ENCODE measurements at regions not wholly inside any gene's neighbourhood (a gene's known extent, or its start where the extent isn't known, plus 50 kb on each side); places are given as distances from the start of the nearest gene placed in this dataset.

DNA sequence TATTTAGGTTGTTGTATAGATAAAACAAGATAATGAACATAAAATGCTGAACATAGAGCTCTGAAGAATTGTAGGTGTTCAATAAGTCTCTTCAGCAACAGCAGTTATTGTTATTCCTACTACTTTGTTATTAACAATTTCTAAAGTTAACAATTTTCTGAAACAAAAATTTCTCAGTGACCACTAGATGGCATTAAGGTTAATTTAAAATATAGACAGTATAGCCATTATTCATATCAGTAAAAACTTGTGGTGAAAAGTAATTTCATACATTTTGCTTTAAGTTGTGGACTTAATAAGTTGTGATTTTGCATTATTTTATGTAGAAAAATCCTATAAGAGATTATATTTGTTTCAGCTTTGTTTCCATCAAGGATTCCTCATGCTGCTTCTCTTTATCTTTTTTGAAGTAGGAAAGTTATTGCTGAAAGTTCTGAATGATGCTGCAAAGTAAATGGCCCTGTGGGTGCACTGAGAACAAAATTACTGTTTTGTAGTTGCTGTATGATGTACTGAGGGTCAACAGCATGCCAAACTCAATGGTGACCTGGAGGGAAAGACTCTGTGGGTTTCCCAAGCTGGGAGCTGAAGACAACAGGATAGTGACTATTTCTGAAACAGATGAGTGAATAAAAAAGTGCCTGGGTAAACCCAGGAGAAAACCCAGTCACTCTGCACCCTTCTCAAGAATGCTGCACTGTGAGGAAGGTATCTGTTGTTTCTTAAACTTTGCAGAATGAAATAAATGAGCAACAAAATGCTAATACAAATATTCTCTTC is 253.6 kb downstream of the KIF20B start:
- no peak for DNase-seq
- Histone ChIP-seq H3K9me2 (replicated peaks; ENCODE audit: insufficient read depth, low read length) (no peaks in the 10 kb centered on the region), H3K4me1 (ENCODE audit: low read length) (no peaks in the 10 kb centered on the region), H3K27ac (ENCODE audit: low read length) (no peak overlapping the region), H2AFZ (ENCODE audit: low read length) (no peak overlapping the region), H3K79me2 (ENCODE audit: low read length) (no peaks in the 10 kb centered on the region), H3K27me3 (replicated peaks; ENCODE audit: insufficient read depth, low read length) (no peaks in the 10 kb centered on the region), H3K9me3 (replicated peaks; ENCODE audit: insufficient read depth, low read length) (no peaks in the 10 kb centered on the region), H3K4me3 (ENCODE audit: low read length) (no peak overlapping the region), H3F3A (ENCODE audit: insufficient read depth, low read length) (no peaks in the 10 kb centered on the region), H4K20me1 (ENCODE audit: insufficient read depth, low read length) (no peaks in the 10 kb centered on the region), H3K36me3 (replicated peaks; ENCODE audit: insufficient read depth, low read length) (no peaks in the 10 kb centered on the region), H3K9ac (ENCODE audit: low read length) (no peak overlapping the region), H3K4me2 (ENCODE audit: low read depth, low read length) (no peak overlapping the region)
- TF ChIP-seq EZH2 (optimal IDR thresholded peaks at IDR 0.05; ENCODE audit: low read depth, low read length): no peak
- TF ChIP-seq, protein P1, sequence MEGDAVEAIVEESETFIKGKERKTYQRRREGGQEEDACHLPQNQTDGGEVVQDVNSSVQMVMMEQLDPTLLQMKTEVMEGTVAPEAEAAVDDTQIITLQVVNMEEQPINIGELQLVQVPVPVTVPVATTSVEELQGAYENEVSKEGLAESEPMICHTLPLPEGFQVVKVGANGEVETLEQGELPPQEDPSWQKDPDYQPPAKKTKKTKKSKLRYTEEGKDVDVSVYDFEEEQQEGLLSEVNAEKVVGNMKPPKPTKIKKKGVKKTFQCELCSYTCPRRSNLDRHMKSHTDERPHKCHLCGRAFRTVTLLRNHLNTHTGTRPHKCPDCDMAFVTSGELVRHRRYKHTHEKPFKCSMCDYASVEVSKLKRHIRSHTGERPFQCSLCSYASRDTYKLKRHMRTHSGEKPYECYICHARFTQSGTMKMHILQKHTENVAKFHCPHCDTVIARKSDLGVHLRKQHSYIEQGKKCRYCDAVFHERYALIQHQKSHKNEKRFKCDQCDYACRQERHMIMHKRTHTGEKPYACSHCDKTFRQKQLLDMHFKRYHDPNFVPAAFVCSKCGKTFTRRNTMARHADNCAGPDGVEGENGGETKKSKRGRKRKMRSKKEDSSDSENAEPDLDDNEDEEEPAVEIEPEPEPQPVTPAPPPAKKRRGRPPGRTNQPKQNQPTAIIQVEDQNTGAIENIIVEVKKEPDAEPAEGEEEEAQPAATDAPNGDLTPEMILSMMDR (IDR thresholded peaks at IDR 0.05; ENCODE audit: low read length): peak; percentile 47

DNA sequence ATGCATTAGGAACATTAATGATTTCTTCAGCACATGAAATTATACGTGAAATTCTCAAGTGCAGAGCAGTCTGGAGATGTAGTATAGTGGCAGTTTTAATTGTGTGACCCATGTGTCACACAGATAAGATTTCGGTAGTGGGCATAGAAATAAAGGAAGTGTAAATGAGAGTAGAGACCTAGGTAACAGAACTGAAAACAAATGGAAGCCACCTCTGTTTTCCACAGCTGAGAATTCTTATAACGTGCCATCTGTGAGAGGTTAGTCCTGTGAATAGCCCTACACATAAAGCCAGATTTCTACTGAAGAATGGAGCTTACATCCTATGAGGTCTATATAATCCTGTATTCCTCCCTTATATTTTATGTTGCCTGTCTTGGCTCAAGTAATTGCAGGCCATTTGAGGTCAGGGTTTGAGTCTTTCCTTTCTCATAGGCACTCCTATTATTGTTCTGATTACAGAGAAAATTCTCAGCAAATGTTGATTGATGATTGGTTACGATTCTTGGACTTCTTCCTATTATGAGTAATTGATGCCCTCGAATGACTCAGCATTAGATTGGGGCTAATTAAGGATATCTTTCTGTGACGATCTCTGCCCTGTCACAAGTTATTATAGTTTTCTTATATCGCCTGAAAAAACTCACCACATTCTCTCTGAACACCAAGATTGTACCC is 258.2 kb downstream of the KIF20B start:
- no peaks in the 10 kb centered on the region for H3K79me2 ChIP-seq (ENCODE audit: low read length)
- DNase-seq: no peak
- TF ChIP-seq EZH2phosphoT487 (IDR thresholded peaks at IDR 0.05; ENCODE audit: low read length) (no peak), EZH2 (optimal IDR thresholded peaks at IDR 0.05; ENCODE audit: low read depth, low read length) (no peak)
- TF ChIP-seq, protein P1 (IDR thresholded peaks at IDR 0.05; ENCODE audit: low read length): no peak
- H3K4me3 ChIP-seq (ENCODE audit: low read length): no peak overlapping the region
- no peak overlapping the region for H3K27ac ChIP-seq (ENCODE audit: low read length)
- H3K9ac ChIP-seq (ENCODE audit: low read length): no peak overlapping the region
- no peak overlapping the region for H3K4me2 ChIP-seq (ENCODE audit: low read depth, low read length)
- no peaks in the 10 kb centered on the region for H4K20me1 ChIP-seq (ENCODE audit: insufficient read depth, low read length)
- no peaks in the 10 kb centered on the region for H3K9me2 ChIP-seq (replicated peaks; ENCODE audit: insufficient read depth, low read length)
- H3K27me3 ChIP-seq (replicated peaks; ENCODE audit: insufficient read depth, low read length): no peaks in the 10 kb centered on the region
- no peaks in the 10 kb centered on the region for H3K4me1 ChIP-seq (ENCODE audit: low read length)
- no peaks in the 10 kb centered on the region for H3K9me3 ChIP-seq (replicated peaks; ENCODE audit: insufficient read depth, low read length)
- H2AFZ ChIP-seq (ENCODE audit: low read length): no peak overlapping the region
- no peaks in the 10 kb centered on the region for H3F3A ChIP-seq (ENCODE audit: insufficient read depth, low read length)
- no peaks in the 10 kb centered on the region for H3K36me3 ChIP-seq (replicated peaks; ENCODE audit: insufficient read depth, low read length)

DNA sequence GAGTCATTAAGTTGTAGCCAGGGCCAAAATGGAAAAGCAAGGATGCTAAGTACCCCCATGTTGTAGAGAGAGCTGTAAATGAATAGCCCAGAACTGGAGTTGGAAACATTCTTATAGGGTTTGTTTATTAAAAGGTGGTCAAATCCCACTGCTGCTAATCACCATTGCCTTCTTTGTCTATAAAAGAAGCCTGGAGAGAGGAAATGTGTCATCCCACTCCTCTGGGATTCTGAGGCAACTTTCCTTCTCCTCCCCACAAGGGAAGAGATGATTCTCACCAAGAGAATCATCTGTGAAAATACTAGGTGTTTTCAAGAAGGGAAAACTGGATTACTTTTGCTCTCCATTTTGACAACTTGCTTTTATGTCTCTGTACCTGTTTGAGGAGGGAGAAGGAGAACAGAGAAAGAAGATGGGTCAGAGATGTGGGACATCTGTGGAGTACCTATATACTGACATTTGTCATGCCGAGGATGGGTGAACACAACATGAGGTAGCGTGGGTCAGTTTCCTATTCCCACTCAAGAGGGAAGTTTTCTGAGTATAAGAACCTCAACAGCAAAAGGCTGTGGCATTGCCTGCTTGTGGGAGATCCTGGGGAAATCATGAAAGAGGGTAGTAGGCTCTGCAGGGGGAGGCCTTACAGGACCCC is 262.2 kb downstream of the KIF20B start:
- H3K27me3 ChIP-seq (replicated peaks; ENCODE audit: insufficient read depth, low read length): no peaks in the 10 kb centered on the region
- H3K9me2 ChIP-seq (replicated peaks; ENCODE audit: insufficient read depth, low read length): no peaks in the 10 kb centered on the region
- H2AFZ ChIP-seq (ENCODE audit: low read length): no peak overlapping the region
- no peaks in the 10 kb centered on the region for H3K79me2 ChIP-seq (ENCODE audit: low read length)
- no peaks in the 10 kb centered on the region for H3K36me3 ChIP-seq (replicated peaks; ENCODE audit: insufficient read depth, low read length)
- no peak for DNase-seq
- H3K4me1 ChIP-seq (ENCODE audit: low read length): no peaks in the 10 kb centered on the region
- H3F3A ChIP-seq (ENCODE audit: insufficient read depth, low read length): no peaks in the 10 kb centered on the region
- H3K4me2 ChIP-seq (ENCODE audit: low read depth, low read length): no peak overlapping the region
- H3K9me3 ChIP-seq (replicated peaks; ENCODE audit: insufficient read depth, low read length): no peaks in the 10 kb centered on the region
- no peak overlapping the region for H3K27ac ChIP-seq (ENCODE audit: low read length)
- H3K9ac ChIP-seq (ENCODE audit: low read length): no peak overlapping the region
- H3K4me3 ChIP-seq (ENCODE audit: low read length): no peak overlapping the region
- TF ChIP-seq EZH2 (optimal IDR thresholded peaks at IDR 0.05; ENCODE audit: low read depth, low read length) (no peak), EZH2phosphoT487 (IDR thresholded peaks at IDR 0.05; ENCODE audit: low read length) (no peak)
- TF ChIP-seq, protein P1 (IDR thresholded peaks at IDR 0.05; ENCODE audit: low read length): no peak
- no peaks in the 10 kb centered on the region for H4K20me1 ChIP-seq (ENCODE audit: insufficient read depth, low read length)

Measured in MM.1S (cell line).